CD4-positive, alpha-beta T cell treated with Interleukin-17A for 1 hour (primary cell): ENCODE measurements at regions not wholly inside any gene's neighbourhood (a gene's known extent, or its start where the extent isn't known, plus 50 kb on each side); places are given as distances from the start of the nearest gene placed in this dataset.
"Not testable (repeated sequence)": the region's sequence is repeated elsewhere in the genome, so short reads cannot be mapped to it uniquely, and the experiment has no call there.

Source experiments
- DNase-seq: peaks from one replicate; pipeline ENCODE4 v3.0.0-alpha.2; 2020

GRCh38 chr9:26142631-26143030, 464.4 kb upstream of the TUSC1 start:
- DNase-seq, result no peak

- DNase-seq, result no peak
Measured at GRCh38 chr9:26142201-26142600, 464.0 kb upstream of the TUSC1 start.

- no peak for DNase-seq
Measured at GRCh38 chr9:26133537-26133936, 455.3 kb upstream of the TUSC1 start.

DNA sequence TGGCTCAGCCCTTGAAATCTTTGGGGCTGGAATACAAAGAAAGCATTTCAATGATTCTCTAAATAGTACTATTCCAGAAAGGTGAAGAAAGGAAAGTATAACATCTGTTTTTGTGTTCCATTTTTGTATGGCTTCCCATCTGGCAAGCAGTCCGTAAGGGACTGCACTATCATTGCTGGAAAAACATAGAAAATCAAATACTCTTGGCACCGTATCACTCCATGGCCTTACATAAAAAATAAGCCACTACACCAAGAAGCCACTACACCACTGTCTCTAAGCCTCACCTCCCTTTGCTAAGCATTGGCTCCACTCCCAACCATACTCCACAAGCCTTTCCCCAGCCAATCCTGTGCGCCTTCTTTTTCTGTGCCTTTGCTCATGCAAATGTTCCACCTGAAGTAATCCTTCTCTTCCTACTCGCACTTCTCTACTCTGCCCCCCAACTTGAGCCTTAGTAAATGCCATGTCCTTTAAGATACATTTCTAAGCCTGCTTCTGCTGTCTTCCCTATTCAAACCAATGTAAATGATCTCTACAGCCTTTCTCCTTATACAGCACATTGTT, 454.6 kb upstream of the TUSC1 start:
- DNase-seq, result no peak

DNA sequence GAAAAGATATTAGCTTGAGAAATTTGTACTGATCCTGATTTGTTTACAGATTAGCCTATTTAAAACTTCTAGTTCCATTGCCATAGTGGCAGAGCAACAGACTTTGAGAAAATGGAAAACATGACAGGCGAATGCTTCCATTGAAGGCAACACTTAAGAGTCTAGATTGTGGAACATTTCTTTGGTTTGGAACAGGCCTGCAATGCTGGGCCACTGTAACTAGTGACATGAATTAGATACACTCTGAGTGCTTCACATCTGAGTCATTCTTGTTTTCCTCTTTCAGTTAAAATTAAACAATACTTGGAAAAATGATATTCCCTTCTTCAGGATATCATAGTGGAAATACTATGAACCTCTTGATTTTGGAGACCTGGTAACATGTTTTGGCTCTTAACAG, 453.6 kb upstream of the TUSC1 start:
- DNase-seq, result no peak

GRCh38 chr9:26129217-26129616, 451.0 kb upstream of the TUSC1 start:
- no peak for DNase-seq

GRCh38 chr9:26125693-26126092, 447.4 kb upstream of the TUSC1 start:
- DNase-seq, result no peak

- not testable (repeated sequence) for DNase-seq
Measured at GRCh38 chr9:26116085-26116484, 437.8 kb upstream of the TUSC1 start.

DNA sequence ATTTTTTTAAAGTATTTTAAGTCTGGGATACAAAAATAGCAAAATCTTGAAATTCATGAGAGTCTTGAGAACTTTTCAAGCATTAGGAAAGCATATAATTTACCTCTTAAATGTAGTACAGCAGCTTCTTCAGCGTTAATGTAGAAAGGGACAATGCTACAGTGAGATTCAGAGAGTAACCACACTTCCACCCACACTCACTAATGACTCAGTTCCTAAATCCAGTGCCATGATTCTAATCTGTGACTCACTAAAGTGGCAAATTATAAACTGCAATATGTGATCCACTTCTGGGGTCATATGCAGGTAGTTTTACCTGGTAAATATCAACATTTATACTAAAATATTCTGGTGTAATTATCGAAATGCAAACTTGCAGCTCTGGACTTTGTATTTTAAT, 434.5 kb upstream of the TUSC1 start:
- no peak for DNase-seq

GRCh38 chr9:26086396-26086795, 408.2 kb upstream of the TUSC1 start:
- no peak for DNase-seq

- DNase-seq, result no peak
Measured at GRCh38 chr9:26081847-26082246, 403.6 kb upstream of the TUSC1 start.

DNA sequence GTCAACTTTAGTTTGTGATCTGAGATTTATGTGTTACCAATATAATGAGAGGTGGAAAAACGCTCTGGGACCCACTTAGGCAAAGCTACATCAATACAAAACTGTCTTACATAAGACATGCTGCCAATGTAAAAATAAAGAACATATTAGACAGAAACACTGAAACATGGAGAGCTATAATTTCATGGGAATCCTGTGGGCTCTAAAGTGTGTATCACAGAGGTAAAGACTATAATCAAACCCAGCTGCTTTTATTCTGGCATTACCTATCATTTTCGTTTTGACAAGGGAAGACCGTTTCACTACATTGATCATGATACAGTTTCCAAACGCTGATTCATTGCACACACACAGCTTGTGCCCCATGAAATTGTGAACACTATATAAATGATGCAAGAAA, 400.5 kb upstream of the TUSC1 start:
- no peak for DNase-seq

DNA sequence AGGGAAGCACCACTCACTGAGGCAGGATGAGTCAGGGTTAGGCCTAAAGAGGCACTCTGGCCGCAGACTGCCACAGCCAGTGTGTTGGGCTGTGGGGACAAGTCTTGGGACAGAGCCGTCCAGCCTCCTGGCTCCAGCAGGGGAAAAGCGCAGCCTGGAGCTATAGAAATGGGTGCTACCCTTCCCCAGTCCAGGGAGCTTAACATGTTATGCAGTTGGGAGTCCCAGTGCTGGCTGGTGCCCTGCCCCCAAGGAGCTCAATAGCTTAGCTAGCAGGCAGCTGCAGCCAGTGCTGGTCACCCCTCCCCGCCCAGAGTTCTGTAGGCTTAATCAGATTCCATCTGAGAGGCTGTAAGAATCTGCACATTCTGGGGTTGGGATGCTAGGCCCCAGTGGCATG, 399.6 kb upstream of the TUSC1 start:
- DNase-seq, result no peak

- DNase-seq, result no peak
Measured at GRCh38 chr9:26067608-26068007, 389.4 kb upstream of the TUSC1 start.

- DNase-seq, result no peak
Measured at GRCh38 chr9:26066237-26066636, 388.0 kb upstream of the TUSC1 start.

GRCh38 chr9:26061948-26062575, 383.8 kb upstream of the TUSC1 start:
- DNase-seq, result no peak

GRCh38 chr9:26058111-26058895, 380.1 kb upstream of the TUSC1 start:
- DNase-seq, result no peak

GRCh38 chr9:26057050-26057449, 378.8 kb upstream of the TUSC1 start:
- no peak for DNase-seq

- no peak for DNase-seq
Measured at GRCh38 chr9:26054600-26055520, 376.6 kb upstream of the TUSC1 start.

- no peak for DNase-seq
Measured at GRCh38 chr9:26053954-26054353, 375.7 kb upstream of the TUSC1 start.

DNA sequence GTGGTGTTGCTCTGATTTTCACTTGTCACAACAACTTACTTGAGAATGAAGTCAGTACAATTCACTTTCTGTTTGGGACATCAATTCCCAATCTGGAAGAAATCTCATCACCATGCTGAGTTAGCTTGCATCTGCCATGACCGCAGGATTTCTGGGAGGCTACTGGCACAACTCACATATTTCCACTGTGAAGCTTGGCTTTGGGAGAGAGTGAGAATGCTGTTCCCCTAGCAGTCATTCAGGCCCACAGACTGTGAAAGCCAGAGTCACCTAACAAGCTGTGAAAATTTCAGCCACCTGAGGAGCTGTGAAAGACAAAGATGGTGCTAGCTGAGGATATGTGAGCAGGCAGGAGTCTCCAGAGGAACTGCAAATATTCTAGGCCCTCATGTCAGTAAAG, 365.2 kb upstream of the TUSC1 start:
- no peak for DNase-seq

DNA sequence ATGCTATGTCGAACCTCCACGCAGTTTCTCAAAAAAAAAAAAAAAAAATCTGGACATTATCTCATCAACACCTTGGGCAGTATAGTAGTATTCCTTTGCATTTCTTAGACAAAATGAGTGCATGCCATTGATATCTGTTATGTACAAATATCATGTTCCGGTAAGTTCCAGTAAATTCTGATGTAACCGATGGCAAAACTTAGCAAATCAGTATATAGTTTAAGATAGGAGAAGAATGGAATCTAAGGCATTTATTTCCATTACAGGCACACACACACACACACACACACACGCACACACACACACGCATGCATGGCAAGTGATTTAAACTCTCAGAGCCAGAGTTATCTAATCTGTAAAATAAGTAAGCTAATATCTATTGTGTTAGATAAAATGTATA, 356.5 kb upstream of the TUSC1 start:
- DNase-seq, result no peak

DNA sequence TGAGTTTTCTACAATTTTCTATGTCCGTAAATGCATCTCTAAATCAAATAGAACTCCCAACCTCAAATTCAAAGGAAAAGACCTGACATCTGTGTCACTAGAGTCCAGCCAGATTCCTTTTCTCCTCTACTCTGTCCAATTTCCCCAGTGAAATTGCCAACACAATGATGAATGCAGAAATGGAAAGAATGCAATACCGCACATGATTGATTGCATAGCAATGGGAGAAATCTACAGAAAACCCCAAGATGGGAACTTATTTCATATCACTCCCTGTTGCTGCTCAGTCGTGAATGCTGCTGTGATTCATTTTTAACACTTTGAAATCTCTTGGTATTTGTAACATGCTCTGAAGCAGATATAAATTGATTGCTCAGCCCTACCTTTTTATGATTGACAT, 355.1 kb upstream of the TUSC1 start:
- DNase-seq, result no peak
